ENCODE measurements at regions not wholly inside any gene's neighbourhood (a gene's known extent, or its start where the extent isn't known, plus 50 kb on each side); places are given as distances from the start of the nearest gene placed in this dataset.
"Not testable (repeated sequence)": the region's sequence is repeated elsewhere in the genome, so short reads cannot be mapped to it uniquely, and the experiment has no call there.

- DNase-seq (ENCODE audit: low read depth) (no peak), FAIRE-seq (no peak)
- TF ChIP-seq CTCF (IDR thresholded peaks at IDR 0.05; ENCODE audit: insufficient read depth, low read length, severe bottlenecking): no peak
- H3K36me3 ChIP-seq (ENCODE audit: control insufficient read depth, insufficient read depth, low read length): no peaks in the 10 kb centered on the region
- no peak overlapping the region for H3K4me3 ChIP-seq (ENCODE audit: low read depth, low read length)
- H3K27me3 ChIP-seq (ENCODE audit: control insufficient read depth, insufficient read depth, low read length): no peaks in the 10 kb centered on the region
Observed at GRCh38 chr4:131551306-131551705, 1597.8 kb upstream of the PCDH10 start.

- FAIRE-seq (no peak), DNase-seq (ENCODE audit: low read depth) (peak; percentile 87)
- Histone ChIP-seq H3K36me3 (ENCODE audit: control insufficient read depth, insufficient read depth, low read length) (no peaks in the 10 kb centered on the region), H3K27me3 (ENCODE audit: control insufficient read depth, insufficient read depth, low read length) (no peaks in the 10 kb centered on the region), H3K4me3 (ENCODE audit: low read depth, low read length) (no peak overlapping the region)
- no peak for TF ChIP-seq CTCF (IDR thresholded peaks at IDR 0.05; ENCODE audit: insufficient read depth, low read length, severe bottlenecking)
Observed at GRCh38 chr4:131566026-131566425, 1583.1 kb upstream of the PCDH10 start.

GRCh38 chr4:131584587-131584986 lies 1564.5 kb upstream of the PCDH10 start:
- DNase-seq (ENCODE audit: low read depth): peak; percentile 99

GRCh38 chr4:131595140-131595539 lies 1554.0 kb upstream of the PCDH10 start:
- no peak for DNase-seq (ENCODE audit: low read depth)
- no peak for TF ChIP-seq CTCF (IDR thresholded peaks at IDR 0.05; ENCODE audit: insufficient read depth, low read length, severe bottlenecking)
- FAIRE-seq: no peak
- Histone ChIP-seq H3K36me3 (ENCODE audit: control insufficient read depth, insufficient read depth, low read length) (no peaks in the 10 kb centered on the region), H3K4me3 (ENCODE audit: low read depth, low read length) (no peak overlapping the region), H3K27me3 (ENCODE audit: control insufficient read depth, insufficient read depth, low read length) (no peaks in the 10 kb centered on the region)

More at GRCh38 chr4:131584587-131584986, 1564.5 kb upstream of the PCDH10 start:
- TF ChIP-seq CTCF (IDR thresholded peaks at IDR 0.05; ENCODE audit: insufficient read depth, low read length, severe bottlenecking): no peak
- FAIRE-seq: peak; percentile 98
- H3K36me3 ChIP-seq (ENCODE audit: control insufficient read depth, insufficient read depth, low read length): no peaks in the 10 kb centered on the region
- H3K27me3 ChIP-seq (ENCODE audit: control insufficient read depth, insufficient read depth, low read length): no peaks in the 10 kb centered on the region
- H3K4me3 ChIP-seq (ENCODE audit: low read depth, low read length): no peak overlapping the region

GRCh38 chr4:131603705-131604104 lies 1545.4 kb upstream of the PCDH10 start:
- Histone ChIP-seq H3K36me3 (ENCODE audit: control insufficient read depth, insufficient read depth, low read length) (no peaks in the 10 kb centered on the region), H3K27me3 (ENCODE audit: control insufficient read depth, insufficient read depth, low read length) (no peaks in the 10 kb centered on the region), H3K4me3 (ENCODE audit: low read depth, low read length) (no peak overlapping the region)
- peak; percentile 85 for DNase-seq (ENCODE audit: low read depth)
- no peak for TF ChIP-seq CTCF (IDR thresholded peaks at IDR 0.05; ENCODE audit: insufficient read depth, low read length, severe bottlenecking)
- FAIRE-seq: no peak

GRCh38 chr4:131609039-131609438 lies 1540.1 kb upstream of the PCDH10 start:
- DNase-seq (ENCODE audit: low read depth) (no peak), FAIRE-seq (no peak)
- no peak for TF ChIP-seq CTCF (IDR thresholded peaks at IDR 0.05; ENCODE audit: insufficient read depth, low read length, severe bottlenecking)
- no peaks in the 10 kb centered on the region for H3K36me3 ChIP-seq (ENCODE audit: control insufficient read depth, insufficient read depth, low read length)
- H3K4me3 ChIP-seq (ENCODE audit: low read depth, low read length): no peak overlapping the region
- no peaks in the 10 kb centered on the region for H3K27me3 ChIP-seq (ENCODE audit: control insufficient read depth, insufficient read depth, low read length)

- H3K36me3 ChIP-seq (ENCODE audit: control insufficient read depth, insufficient read depth, low read length); H3K4me3 ChIP-seq (ENCODE audit: low read depth, low read length); H3K27me3 ChIP-seq (ENCODE audit: control insufficient read depth, insufficient read depth, low read length): not testable (repeated sequence)
- peak; percentile 87 for DNase-seq (ENCODE audit: low read depth)
- peak; percentile 70 for FAIRE-seq
Observed at GRCh38 chr4:131610517-131610916, 1538.6 kb upstream of the PCDH10 start.
